HG02610 (cell line): ENCODE measurements at regions not wholly inside any gene's neighbourhood (a gene's known extent, or its start where the extent isn't known, plus 50 kb on each side); places are given as distances from the start of the nearest gene placed in this dataset.
"Not testable (repeated sequence)": the region's sequence is repeated elsewhere in the genome, so short reads cannot be mapped to it uniquely, and the experiment has no call there.

Experiments used
- ATAC-seq: cut with Tn5 transposase; IDR thresholded peaks from one replicate; pipeline ENCODE4 v1.9.1; 2021; ENCODE audit warnings: mild to moderate bottlenecking, moderate library complexity; ENCODE audit not compliant: unreplicated experiment

DNA sequence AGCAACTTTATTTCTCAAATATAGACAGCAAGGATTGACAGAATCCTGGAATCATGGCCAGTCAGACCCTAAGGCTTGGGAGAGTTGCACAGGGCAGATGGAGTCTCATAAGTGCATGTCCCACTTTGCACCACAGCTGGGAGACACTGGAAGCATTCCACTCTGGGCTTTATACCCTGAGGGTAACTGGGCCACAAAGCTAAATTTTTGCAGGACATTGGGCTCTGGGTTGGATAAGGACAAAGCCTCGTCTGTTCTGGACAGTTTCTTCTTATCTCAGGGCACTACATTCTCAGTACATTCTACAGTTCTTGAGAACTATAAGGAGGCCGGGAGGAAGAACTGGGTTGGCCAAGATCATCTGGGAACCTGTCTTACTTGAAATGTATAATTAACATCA lies 158.3 kb upstream of the IGFBP3 start:
- ATAC-seq: no peak

- ATAC-seq: no peak
Measured at GRCh38 chr7:46076527-46076926, 155.5 kb upstream of the IGFBP3 start.

GRCh38 chr7:46072722-46073121 lies 151.7 kb upstream of the IGFBP3 start:
- ATAC-seq: no peak

DNA sequence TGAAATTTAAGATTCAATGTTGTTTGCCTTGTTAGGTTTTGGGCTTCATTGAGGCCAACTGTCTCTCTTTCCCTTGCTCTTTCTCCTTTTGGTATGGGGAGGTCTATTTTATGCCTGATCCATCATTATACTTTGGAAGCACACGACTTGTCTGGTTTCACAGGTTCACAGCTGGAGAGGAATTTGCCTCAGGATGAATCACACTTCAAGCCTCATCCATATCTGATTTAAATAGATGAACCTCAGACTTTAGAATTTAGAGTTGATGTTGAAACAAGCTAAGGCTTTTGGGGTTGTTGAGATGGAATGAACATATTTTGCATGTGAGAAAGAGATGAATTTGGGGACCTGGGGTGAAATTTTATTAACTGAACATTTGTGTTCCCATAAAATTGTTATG lies 150.5 kb upstream of the IGFBP3 start:
- no peak for ATAC-seq

GRCh38 chr7:46071076-46071475 lies 150.0 kb upstream of the IGFBP3 start:
- ATAC-seq: no peak

DNA sequence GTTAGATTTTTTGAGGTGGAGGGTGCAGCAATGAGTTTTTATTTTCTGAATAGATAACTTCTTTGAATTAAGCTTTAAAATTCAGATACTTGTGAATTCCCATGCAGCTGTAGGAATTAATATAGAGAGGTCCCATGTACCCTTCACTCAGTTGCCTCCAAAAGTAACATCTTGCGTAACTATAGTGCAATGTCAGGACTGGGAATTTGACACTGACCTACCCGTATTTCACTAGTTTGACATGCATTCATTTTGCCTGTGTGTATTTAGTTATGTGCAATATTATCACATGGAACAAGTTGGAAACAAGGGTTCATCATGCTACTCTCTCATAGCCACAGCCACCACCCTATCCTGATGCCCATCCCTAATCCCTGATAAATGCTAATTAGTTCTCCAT lies 147.1 kb upstream of the IGFBP3 start:
- no peak for ATAC-seq

DNA sequence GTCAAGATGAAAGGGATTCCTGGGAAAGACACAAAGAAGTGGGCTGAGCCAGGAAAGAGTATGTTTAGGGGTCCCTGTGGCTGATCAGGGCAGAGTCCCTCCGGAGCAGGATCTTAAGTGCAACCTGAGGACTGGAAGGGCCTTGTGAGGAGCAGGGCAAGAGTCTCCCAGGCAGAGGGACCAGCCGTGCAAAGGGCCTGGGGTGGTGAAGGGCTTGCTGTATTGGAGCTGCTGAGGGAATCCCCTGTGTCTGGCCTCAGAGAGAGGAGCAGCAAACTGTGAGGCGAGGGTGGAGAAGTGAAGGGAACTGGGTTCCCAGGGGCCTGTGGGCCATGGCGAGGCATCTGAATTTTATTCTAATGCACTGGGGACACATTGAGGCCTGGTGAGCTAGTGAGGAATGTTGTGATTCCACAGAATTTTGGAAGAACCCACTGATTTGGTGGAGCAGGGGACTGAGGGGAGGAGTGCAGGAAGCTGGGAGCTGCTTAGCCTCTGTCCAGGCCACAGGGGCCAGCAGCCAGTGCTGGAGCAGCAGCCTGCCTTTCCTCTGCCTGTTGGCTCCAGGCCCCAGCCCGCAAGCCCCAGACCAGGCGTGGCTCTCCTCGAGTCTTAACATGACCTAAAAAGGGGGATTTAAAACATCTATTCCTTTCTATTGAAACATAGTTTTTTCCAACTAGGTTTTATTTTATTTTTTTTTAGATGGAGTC lies 138.4 kb upstream of the IGFBP3 start:
- no peak for ATAC-seq

GRCh38 chr7:46058086-46058823 lies 137.2 kb upstream of the IGFBP3 start:
- no peak for ATAC-seq

GRCh38 chr7:46054915-46055314 lies 133.8 kb upstream of the IGFBP3 start:
- ATAC-seq: no peak

- ATAC-seq: no peak
Measured at GRCh38 chr7:46054272-46054671, 133.2 kb upstream of the IGFBP3 start.

GRCh38 chr7:46047581-46047980 lies 126.5 kb upstream of the IGFBP3 start:
- no peak for ATAC-seq

DNA sequence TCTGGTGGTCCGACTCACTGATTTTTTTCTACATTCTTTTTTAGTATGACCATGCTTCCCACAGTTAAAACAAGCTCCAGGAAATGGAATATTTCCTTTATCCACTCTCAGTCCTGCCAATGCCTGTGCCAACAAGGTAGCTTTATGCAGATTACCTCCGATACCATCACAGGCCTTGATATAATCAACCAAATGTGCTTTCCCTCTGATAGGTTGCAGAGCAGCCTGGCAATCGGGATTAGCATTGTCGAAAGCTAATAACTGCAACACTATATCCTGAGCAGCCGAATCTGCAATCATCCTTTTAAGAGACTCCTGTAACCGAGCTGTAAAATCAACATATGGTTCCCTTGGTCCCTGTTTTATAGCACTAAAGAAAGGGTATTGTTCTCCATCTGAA lies 122.3 kb upstream of the IGFBP3 start:
- ATAC-seq: not testable (repeated sequence)

DNA sequence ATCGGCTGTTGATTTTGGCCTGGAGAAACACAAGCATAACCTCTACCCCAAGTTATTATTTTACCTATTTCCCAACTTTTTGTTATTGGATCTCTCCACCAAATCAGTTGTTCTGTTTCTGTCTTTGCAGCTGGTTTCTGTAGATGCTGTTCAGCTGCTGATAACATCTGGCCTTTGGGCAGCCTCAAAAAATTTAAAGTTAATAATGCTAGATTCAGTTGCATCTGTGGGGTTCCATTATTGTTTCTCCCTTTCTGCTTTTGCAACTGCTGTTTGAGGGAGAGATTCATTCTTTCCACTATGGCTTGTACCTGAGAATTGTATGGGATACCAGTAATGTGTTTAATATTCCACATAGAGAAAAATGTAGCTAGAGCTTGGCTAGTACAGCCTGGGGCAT lies 118.7 kb upstream of the IGFBP3 start:
- not testable (repeated sequence) for ATAC-seq

DNA sequence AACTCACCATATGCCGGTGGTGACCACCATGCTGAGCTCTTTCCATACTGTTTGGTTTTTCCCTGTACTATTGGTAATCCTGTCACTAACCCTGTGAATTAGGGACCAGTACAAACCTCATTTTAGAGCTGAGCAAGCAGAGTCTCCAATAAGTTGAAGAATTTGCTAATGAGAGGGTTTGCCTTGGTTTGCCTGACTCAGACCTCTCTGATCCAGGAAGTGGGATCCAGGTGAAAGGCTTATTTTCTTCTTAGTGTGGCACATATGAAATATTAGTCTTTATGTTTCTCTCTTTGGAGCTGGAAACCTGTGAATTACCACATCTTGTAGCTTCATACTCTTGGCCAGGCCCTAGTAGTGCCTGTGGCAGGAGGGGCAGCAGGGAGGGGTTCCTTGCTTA lies 114.1 kb upstream of the IGFBP3 start:
- ATAC-seq: no peak

DNA sequence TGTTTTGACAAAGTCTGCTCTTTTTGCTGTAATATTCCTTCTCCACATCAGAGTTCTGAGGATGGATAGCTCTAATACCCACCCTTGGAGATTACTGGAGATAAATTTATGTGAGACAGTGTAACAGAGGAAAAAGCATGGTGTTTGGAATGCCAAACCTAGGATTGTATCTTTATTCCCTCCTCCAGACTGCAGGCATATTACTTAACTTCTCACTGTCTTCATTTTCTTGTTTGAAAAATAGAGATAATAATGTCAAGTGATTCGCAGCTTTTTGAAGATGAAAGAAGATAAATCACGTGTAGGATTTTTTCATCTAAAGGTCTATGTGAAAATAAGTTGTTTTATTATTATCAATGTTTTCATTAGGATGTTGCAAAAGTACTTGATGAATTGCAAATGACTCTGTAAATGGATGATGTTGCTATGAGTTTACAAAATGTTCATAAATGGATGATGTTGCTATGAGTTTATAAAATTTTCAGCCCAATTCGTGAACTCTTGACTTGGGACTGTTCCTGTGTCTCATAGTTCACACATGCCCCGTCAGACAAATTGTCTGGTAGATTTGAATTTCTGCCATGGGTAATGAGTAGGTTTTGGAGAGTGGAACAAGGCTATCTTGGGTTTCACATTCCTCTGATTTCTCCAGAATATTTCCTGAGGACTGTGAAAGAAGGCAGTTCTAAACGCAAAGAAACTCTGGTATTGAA lies 113.1 kb upstream of the IGFBP3 start:
- no peak for ATAC-seq

DNA sequence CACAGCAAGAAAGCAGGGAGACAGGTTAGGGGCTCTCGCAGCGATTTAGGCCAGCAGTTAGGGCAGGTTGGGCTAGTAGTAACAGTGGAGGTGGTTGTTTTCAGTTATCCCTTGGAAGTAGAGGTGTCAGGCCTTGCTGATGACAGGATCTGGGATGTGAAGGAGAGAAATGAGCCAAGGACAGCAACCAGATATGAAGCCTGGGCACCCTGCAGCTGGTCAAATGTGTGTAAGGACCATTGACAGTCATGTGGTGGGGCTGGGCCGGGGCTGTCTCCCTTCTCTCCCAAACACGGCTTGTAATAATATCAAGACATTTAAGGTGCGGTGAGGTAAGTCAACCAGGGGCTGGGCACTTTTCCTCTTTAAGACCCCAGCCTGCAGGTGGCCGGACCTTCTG lies 112.5 kb upstream of the IGFBP3 start:
- ATAC-seq: no peak

DNA sequence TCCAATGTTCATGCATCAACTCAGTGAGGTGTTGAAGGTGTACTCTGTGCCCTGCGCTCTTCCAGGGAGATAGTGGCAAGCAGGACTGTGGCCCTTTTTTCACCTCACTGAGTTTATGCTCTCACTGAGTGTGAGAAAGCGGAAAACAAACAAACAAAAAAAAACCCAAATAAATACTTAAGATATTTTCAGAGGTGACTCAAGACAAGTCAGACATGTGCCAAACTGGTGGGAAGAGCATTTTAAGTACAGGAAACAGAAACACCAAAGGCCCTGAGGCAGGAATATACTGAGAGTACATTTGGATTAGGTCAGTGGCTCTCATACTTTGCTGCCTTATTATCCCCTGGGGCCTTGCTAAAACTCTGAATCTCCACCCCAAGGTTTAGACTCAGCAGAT lies 111.9 kb upstream of the IGFBP3 start:
- no peak for ATAC-seq

DNA sequence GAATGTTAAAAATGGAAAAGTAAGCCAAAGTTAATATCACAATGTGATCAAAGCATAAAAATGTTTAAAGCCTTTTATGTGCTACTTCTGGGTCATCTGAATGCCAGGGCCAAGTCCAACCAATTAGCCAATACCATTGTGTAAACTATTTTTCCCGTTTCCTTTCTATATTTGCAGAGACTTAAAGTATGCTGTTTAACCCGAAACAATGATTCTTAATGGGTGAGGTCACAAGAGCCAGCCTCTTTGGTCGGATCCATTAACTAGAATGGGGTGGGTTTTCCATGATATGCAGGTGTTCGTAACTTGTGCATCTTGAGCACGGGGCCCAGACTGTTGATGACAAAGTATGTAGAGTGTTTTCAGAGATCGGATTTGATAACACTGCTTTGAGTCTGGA lies 111.3 kb upstream of the IGFBP3 start:
- ATAC-seq: no peak

GRCh38 chr7:46029111-46029704 lies 108.1 kb upstream of the IGFBP3 start:
- ATAC-seq: no peak

- no peak for ATAC-seq
Measured at GRCh38 chr7:46028246-46028645, 107.2 kb upstream of the IGFBP3 start.

DNA sequence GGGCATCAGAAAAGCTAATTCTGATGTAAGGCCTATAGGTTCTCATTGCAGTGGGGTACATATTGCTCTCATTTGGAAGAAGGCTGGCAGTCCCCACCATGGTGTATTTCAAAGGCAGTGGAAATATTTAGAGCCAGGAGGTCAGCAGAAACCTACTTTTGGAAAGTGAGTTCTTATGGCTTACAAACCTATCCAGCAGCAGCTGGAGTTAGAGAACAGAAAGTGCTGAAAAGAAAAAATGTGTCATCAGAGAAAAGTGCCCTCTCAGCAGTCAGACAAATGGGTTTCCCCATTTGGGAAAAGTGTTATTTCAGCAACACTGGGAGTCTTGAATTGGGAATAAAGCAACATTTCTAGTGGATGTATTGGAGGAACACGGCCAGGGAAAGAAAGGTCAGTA lies 105.7 kb upstream of the IGFBP3 start:
- ATAC-seq: no peak
